T follicular helper cell (primary cell): ENCODE measurements at regions not wholly inside any gene's neighbourhood (a gene's known extent, or its start where the extent isn't known, plus 50 kb on each side); places are given as distances from the start of the nearest gene placed in this dataset.

Experiments
- DNase-seq: peaks from one replicate; pipeline ENCODE4 v3.0.0-alpha.2; 2020; ENCODE audit warnings: low read depth

- no peak for DNase-seq
These were observed 822.4 kb upstream of the RBFOX1 start for GRCh38 chr16:6510261-6510660.

- no peak for DNase-seq
These were observed 833.2 kb upstream of the RBFOX1 start for GRCh38 chr16:6499413-6499812.

GRCh38 chr16:6498858-6499257 lies 833.8 kb upstream of the RBFOX1 start:
- DNase-seq = no peak

GRCh38 chr16:6496996-6497395 lies 835.6 kb upstream of the RBFOX1 start:
- no peak for DNase-seq

- DNase-seq = no peak
These were observed 837.0 kb upstream of the RBFOX1 start for GRCh38 chr16:6495486-6496210.

- no peak for DNase-seq
These were observed 837.9 kb upstream of the RBFOX1 start for GRCh38 chr16:6494716-6495115.

- no peak for DNase-seq
These were observed 839.1 kb upstream of the RBFOX1 start for GRCh38 chr16:6493555-6493954.

- no peak for DNase-seq
These were observed 839.9 kb upstream of the RBFOX1 start for GRCh38 chr16:6492742-6493141.

GRCh38 chr16:6484935-6485334 lies 847.7 kb upstream of the RBFOX1 start:
- DNase-seq = no peak

- no peak for DNase-seq
These were observed 848.6 kb upstream of the RBFOX1 start for GRCh38 chr16:6484081-6484480.

- DNase-seq = no peak
These were observed 849.1 kb upstream of the RBFOX1 start for GRCh38 chr16:6483469-6484033.

GRCh38 chr16:6482696-6483468 lies 849.8 kb upstream of the RBFOX1 start:
- DNase-seq = no peak

GRCh38 chr16:6481894-6482293 lies 850.8 kb upstream of the RBFOX1 start:
- DNase-seq = no peak

GRCh38 chr16:6453742-6454141 lies 878.9 kb upstream of the RBFOX1 start:
- DNase-seq = no peak

- DNase-seq = no peak
These were observed 885.4 kb upstream of the RBFOX1 start for GRCh38 chr16:6447021-6447790.

GRCh38 chr16:6446370-6446769 lies 886.3 kb upstream of the RBFOX1 start:
- no peak for DNase-seq

GRCh38 chr16:6439129-6439528 lies 893.5 kb upstream of the RBFOX1 start:
- no peak for DNase-seq

- DNase-seq = no peak
These were observed 903.8 kb upstream of the RBFOX1 start for GRCh38 chr16:6428861-6429260.

- no peak for DNase-seq
These were observed 905.0 kb upstream of the RBFOX1 start for GRCh38 chr16:6427621-6428020.

GRCh38 chr16:6407596-6407995 lies 925.0 kb upstream of the RBFOX1 start:
- no peak for DNase-seq

GRCh38 chr16:6406028-6406427 lies 926.6 kb upstream of the RBFOX1 start:
- DNase-seq = no peak

GRCh38 chr16:6382924-6383459 lies 949.7 kb upstream of the RBFOX1 start:
- DNase-seq = no peak
